ENCODE measurements at regions not wholly inside any gene's neighbourhood (a gene's known extent, or its start where the extent isn't known, plus 50 kb on each side); places are given as distances from the start of the nearest gene placed in this dataset.

GRCh38 chr4:11495291-11495690, 66.6 kb upstream of the HS3ST1 start:
- TF ChIP-seq CTCF (IDR thresholded peaks at IDR 0.05; ENCODE audit: low read depth, low read length, missing control alignments): no peak
- H3K4me3 ChIP-seq (ENCODE audit: low read depth, low read length): no peak overlapping the region
- in situ Hi-C loops (cut with HindIII; ENCODE audit: low sequenced_read_pairs): no loop called here
- peak; percentile 57 for DNase-seq (ENCODE audit: low read depth)

GRCh38 chr4:11494232-11494631, 65.5 kb upstream of the HS3ST1 start:
- no peak overlapping the region for H3K4me3 ChIP-seq (ENCODE audit: low read depth, low read length)
- TF ChIP-seq CTCF (IDR thresholded peaks at IDR 0.05; ENCODE audit: low read depth, low read length, missing control alignments): no peak
- in situ Hi-C loops (cut with HindIII; ENCODE audit: low sequenced_read_pairs): no loop called here
- no peak for DNase-seq (ENCODE audit: low read depth)

GRCh38 chr4:11489453-11490083, 60.9 kb upstream of the HS3ST1 start:
- DNase-seq (ENCODE audit: low read depth): no peak
- no peak overlapping the region for H3K4me3 ChIP-seq (ENCODE audit: low read depth, low read length)
- TF ChIP-seq CTCF (IDR thresholded peaks at IDR 0.05; ENCODE audit: low read depth, low read length, missing control alignments): no peak
- in situ Hi-C loops (cut with HindIII; ENCODE audit: low sequenced_read_pairs): no loop called here

- in situ Hi-C loops (cut with HindIII; ENCODE audit: low sequenced_read_pairs): no loop called here
- TF ChIP-seq CTCF (IDR thresholded peaks at IDR 0.05; ENCODE audit: low read depth, low read length, missing control alignments): no peak
- no peak overlapping the region for H3K4me3 ChIP-seq (ENCODE audit: low read depth, low read length)
- DNase-seq (ENCODE audit: low read depth): no peak
Measured at GRCh38 chr4:11488657-11489452, 60.2 kb upstream of the HS3ST1 start.

- peak; percentile 31 for DNase-seq (ENCODE audit: low read depth)
- TF ChIP-seq CTCF (IDR thresholded peaks at IDR 0.05; ENCODE audit: low read depth, low read length, missing control alignments): no peak
- H3K4me3 ChIP-seq (ENCODE audit: low read depth, low read length): no peak overlapping the region
Measured at GRCh38 chr4:11487868-11488544, 59.3 kb upstream of the HS3ST1 start.

GRCh38 chr4:11487139-11487538, 58.4 kb upstream of the HS3ST1 start:
- H3K4me3 ChIP-seq (ENCODE audit: low read depth, low read length): no peak overlapping the region
- no peak for TF ChIP-seq CTCF (IDR thresholded peaks at IDR 0.05; ENCODE audit: low read depth, low read length, missing control alignments)
- DNase-seq (ENCODE audit: low read depth): no peak
- in situ Hi-C loops (cut with HindIII; ENCODE audit: low sequenced_read_pairs): no loop called here

More at GRCh38 chr4:11487868-11488544, 59.3 kb upstream of the HS3ST1 start:
- in situ Hi-C loops (cut with HindIII; ENCODE audit: low sequenced_read_pairs): no loop called here
